Hematopoietic multipotent progenitor cell treated with erythropoietin and hydrocortisone succinate and interleukin-3 and kit ligand, for 8 days (in vitro differentiated cells): ENCODE measurements at regions not wholly inside any gene's neighbourhood (a gene's known extent, or its start where the extent isn't known, plus 50 kb on each side); places are given as distances from the start of the nearest gene placed in this dataset.

Experiments used
- DNase-seq: peaks from one replicate; pipeline ENCODE4 v3.0.0-alpha.2; 2015

DNA sequence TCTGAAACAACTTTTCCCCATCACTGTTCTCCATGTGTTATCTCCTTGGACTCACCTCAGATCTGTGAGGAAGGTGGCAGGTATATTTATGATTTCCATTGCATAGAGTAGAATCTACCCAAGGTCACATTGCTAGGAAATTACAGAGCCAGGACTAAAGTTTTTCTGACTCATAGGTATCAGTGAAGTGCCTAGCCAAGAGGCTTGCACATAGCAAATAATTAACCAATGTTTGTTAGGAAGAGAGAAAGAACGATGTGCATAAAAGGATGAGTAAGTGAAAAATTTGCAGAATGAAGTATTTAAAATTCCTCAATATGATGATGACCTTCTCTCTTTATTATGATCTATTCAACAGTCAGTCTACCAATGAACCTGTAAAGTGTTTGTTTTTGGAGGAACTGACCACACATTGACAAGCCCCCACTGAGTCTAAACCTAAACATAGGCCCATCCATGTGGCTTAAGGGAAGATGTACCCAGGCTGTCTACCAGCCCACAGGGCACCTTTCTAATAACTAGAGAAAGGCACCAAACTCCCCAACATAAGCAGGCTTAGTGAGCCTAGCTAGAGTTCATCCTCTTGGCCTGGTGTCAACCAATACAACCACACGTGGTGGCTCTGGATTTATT lies 252.9 kb upstream of the ZMIZ1 start:
- DNase-seq: no peak

DNA sequence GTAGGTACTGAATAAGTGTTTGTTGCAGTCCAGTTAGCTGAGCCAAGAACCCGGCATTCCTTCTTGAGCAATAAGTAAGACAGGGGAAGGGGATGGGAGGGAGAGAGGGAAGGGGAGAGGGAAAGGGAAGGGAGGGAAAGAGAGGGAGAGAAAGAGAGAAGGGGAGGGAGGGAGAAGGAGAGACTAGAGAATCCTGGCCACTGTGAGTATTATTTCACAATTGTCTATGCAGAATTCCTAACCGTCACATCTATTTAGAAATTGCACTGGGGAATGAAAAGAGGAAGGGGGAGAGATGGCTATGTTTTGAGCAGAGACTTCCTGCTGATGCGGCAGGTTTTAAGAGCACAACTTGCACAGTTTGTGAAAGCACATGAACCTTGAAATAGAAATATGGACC lies 251.4 kb upstream of the ZMIZ1 start:
- DNase-seq: no peak

DNA sequence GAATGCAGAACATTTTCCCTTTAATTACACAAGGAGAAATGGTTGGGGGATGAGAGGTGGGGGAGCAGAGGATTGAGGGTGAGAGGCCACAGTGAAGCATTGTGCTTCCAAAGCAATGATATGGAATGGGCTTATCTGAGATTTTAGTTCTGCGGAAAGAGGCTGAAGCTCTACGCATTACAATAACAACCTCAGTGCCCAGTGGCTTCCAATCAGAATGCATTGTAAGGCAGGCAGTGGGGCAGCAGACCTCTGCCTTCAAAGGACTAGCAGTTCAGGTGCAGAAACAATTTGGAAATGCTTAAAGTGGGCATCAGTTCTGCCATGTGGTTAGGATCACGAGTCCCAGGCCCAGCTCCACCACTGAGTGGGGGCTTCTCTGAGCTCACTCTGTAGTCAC lies 251.0 kb upstream of the ZMIZ1 start:
- DNase-seq: no peak

DNA sequence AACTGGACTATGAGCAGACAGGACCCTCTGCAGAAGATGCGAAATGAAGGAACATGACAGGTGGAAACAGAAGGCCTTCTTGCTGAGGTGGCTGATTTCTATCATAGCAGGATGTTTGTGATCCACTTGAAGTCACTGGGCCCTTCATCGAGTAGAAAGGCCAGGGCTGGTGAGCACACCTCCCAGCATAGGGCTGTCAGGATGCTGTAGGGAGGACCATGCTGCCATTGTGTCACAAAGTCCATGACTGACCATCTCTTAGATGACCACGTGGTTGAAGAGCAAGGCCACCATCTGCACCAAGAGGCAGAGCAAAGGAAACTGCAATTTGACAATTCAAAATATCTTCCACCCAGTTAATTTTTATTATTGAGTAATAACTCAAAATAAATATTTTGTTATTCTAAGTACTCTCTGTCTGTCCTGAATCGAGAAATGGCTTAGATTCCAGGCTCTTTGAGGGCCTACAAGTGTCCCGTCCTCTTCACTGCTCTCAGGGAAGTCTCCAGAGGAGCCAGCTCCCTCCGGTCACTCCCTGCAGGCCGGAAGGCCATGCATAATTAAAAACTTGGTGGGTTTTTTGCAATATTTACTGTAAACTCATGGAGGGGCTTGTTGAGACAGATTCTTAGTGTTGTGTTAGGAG lies 249.3 kb upstream of the ZMIZ1 start:
- DNase-seq: no peak

DNA sequence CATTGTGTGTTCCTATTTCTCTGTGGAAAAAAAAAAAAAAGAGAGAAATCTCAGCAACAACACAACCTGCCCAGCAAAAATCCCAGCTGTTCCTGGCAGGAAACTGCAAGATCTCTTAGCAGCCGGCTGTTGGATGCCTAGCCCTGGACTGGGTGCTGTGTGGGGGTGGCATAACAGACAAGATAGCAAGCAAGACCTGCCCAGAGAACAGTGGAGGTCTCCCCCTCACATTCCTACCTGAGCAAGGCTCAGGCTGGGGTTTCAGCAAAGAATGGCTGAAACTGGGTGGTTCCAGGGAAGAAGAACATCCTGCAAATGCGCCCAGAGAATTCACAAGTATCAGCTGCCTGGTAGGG lies 248.8 kb upstream of the ZMIZ1 start:
- DNase-seq: no peak

DNA sequence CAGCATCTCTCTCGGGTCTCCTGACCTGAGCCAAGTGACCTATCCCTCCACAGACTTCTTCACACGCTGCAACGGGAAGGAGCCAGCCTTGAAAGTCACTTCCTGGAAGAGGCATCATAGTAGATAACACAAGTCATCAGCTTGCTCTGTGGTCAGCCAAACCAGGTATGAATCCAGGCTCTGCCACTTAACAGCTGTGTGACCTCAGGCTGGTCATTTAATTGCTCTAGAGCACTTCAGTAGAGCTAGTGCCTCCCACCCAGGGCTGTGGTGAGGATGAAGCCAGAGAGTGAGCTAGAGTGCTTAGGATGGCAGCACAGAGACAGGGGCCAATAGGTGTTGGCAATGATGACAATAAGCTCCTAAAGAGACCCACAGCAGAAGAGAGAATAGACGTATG lies 247.7 kb upstream of the ZMIZ1 start:
- no peak for DNase-seq

DNA sequence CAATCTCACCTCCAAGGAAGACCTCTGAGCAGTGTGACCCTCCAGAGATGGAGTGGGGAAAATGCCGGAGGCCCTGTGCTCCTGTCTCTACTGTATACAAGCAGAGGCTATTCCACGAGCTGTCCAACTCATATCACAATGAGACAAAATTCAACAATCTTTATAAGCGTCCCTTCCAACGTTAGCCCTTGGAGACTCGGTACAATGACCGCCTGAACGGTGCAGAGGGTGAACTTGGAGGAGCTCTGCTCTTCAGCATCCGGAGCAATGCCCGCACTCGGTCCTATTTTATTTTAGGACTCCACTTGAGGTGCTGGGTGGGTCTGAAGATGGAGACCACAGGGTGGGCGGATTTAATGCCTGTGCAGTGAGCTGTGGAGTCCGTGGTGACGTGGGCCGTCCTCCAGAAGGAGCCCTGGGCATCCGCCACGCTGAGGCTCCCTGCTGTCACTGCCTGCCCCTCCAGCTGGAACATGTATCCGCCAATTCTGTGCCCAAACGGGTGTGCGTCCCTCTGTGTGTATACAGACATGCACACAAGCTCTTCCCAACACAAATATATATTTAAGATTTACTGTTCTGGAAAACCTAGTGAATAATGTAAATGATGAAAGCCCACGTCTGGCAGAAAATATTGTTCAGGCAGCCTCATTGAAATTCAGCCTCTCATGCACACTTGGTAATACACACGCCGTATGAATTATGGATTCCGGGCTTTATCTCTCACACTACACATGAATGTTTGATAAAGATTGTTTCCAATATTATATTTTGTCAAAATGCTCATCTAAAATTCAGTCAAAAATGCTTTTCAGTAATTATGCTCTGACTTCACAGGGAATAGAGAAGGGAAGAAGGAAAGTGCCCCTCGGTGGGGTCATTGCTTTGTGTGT lies 239.9 kb upstream of the ZMIZ1 start:
- no peak for DNase-seq

DNA sequence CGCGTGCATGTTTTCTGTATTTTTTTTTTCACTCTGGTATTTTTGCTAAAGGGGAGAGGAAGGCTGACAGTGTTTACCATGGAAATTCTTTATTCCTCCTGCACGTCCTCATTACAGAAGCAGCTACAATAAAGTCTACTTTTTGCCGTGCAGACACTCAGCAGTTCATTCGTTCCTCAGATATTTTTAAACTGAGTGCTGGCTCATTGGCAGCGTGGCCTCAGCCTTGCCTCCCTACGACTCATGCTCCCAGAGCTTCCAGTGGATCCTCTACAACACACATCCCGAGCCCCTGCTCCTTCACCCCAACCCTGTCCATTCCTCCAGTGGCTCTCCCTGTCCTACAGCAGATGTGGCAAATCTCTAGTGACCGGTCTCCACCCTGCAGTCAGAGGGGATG lies 239.2 kb upstream of the ZMIZ1 start:
- DNase-seq: no peak

DNA sequence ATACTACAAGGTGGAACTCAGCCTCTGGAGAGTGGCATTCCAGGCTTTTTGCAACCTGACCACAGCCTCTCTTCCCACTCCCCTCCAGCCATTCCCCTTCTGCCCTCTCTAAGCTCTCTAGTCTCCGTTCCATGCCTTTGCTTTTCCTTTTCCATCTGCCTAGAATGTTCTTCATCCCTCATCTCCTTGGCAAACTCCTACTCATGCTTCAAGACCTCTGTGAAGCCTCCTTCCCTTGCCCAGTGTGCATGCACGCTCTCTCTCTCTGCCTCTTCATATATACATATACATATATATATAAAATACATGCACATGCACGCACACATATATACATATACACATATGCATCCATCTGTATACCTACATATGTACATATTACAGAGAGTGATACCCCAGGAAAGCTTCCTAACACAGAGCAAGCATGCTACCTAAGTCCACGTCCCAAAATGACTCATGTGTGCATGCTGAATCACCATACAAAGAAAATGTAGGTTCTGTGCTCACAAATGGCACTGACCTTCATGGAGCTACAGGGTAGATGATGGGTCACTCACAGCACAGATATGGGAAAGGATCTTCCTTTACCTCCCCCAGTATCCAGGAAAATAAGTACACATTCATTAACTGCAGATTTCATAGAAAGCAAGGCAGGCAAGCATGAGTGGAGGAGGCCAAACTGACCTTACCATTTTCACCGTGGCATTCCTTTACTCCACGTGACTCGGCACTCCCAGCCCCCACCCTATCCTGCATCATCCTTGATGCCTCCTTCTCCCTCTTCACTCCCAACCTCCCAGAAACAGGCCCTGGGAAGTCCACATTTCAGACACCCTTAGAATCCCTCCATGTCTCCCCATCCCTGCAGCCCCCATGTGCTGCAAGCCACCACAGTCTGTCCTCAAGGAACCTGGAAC lies 238.4 kb upstream of the ZMIZ1 start:
- no peak for DNase-seq

DNA sequence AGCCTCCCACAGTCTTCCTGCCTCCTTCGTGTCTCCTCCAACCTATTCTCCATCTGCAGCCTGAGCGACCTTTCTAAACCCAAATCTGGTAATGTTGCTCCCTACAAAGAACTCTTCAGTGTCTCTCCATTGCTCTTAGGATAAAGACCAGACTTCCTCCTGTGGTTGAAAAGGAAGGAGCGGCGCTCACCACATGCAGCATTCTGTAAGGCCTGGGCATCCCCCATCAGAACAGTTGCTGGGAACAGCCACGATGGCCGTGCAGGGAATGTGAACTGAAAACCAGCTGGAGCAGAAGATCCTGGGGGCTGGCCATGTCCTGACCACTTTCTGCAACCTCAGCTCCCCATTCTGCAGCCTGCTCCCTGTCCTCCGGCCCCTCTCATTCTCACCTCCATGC lies 237.8 kb upstream of the ZMIZ1 start:
- no peak for DNase-seq

DNA sequence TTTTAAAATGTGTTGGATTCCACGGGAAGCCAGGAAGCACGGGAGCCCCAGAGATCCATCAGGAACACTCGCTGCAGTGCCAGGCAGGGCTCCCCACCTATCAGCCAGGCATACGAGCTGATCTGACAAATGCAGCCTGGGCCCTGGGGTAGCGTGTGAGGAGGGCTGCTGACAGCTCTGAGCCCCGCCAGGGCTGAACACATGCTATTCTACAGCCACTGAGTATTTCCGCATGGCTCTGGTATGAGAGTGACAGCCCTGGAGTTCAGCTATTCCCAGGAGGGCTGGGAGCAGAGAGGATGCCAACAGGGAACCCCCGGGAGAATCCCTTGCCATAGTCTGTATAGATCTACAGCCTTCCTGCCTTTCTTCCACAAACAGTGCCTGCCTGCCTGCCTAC lies 237.3 kb upstream of the ZMIZ1 start:
- no peak for DNase-seq

DNA sequence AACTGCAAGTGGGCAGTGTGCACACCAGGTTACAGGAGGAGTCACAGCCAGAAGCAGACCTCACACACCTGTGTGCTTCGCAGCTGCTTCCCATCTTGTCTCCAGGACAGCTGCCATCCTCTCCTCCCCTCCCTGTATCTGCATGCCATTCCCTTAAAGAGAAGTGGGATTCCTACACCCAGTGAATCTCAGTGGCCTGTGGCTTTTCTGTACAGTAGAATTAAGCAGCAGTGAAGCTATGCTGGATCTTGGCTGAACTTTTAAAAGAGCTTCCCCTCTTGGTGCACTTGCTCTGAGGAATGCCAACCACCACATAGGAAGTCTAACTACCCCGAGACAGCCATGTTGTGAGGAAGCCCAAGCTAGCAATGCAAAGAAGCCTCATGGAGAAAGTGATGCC lies 236.5 kb upstream of the ZMIZ1 start:
- no peak for DNase-seq

DNA sequence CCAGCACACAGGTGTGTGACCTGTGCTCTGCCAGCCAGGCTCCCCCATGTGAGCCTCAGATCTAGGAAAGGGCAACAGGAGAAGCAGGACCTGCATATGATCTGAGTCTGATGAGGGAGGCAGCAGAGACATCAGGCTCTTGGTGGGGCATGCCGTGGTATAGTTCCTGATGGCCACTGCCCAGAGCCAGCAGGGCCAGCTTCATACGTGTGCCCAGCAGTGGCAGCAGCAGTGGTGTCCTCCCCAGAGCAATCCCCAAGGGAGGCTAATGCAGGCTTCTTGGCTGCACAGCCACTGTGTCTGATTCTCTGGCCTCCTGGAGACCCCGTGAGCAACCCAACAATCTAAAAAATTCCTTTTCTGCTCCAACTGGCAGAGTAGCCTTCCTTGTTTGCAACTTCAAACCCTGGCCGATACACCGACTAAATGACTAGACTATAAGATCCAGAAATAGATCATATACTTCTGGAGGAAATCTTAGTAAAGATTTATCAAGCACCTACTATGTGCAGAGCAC lies 230.6 kb upstream of the ZMIZ1 start:
- no peak for DNase-seq

DNA sequence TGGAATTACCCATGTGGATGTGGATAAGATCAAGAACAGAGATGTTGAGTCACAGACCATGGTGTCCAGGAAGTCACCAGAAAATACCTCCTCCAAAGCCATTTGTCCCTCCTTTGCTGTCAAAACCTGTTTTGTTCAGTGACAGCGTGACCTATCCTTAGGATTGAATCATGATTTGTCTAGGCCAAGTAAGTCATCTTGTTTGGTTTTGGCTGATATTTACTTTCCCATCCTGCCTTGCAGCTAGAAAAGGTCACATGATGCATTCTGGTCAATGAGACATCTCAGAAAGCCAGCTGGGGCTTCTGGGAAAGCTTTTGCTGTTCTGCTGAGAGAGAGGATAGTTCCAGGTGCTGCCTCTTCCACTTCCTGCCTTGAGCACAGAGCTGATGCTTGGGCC lies 225.3 kb upstream of the ZMIZ1 start:
- DNase-seq: no peak

DNA sequence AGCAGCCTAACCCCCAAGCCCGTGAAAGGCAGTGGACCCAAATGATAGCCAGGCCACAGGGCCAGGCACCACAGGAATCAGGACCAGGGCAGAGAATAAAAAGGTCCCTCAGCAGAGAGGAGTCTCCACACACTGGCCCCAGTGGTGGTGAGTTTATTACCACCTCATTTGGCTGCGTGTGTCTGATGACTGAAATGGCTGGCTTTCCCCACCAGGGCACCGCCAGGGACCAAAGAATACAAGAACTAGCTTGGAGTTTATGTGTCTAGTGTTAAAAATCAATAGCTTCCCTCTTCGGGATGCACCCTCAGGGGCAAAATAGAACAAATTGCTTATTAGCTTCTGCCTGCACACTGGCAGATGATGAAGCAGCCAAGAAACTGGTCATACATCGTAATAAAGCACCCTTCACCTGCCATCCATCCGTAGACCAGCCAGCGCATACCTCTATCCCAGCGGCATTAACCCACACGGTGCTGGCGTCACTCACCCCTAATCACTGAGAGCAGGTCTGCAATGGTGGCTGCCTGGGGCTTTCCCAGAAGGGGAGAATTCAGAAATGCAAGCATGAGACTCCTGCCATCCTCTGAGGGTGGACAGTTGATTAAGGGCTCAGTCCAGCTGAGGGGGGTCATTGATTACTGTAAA lies 223.7 kb upstream of the ZMIZ1 start:
- no peak for DNase-seq

DNA sequence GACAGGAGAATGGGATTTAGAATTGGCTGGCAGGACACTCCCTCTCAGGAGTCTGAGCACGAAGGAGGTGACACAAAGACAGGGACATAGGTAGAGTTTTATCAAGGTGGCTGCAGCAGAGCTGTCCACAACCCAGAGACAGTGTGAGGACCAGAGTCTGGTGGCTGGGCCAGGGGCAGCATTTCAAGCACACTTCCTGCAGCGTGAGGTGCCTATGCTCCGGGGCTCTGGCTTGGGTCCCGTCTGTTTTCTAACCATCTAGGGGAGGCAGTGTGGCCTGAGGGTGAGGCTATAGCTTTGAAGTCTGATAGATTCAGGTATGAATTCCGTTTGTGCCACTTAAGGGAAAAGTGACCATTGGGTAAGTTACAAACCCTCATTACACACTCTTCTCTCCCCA lies 222.7 kb upstream of the ZMIZ1 start:
- no peak for DNase-seq

DNA sequence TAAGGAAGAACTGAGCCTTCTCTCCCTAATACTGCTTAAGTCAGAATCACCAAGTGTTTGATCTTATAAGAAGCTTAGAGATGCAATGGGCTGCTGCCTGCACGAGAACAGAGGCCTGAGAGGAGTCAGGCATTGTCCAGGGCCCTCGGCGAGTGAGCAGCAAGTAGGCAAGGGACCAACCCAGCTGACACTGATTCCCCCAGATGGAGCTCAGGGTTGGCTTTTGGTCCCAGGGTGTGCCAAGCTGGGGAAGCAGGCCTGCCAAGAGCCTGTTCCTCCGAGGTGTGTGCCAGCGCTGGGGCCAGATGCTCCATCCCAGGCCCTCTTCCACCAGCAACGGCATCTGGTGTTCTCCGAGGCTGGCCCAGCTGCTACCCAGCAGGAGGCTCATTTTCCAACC lies 222.0 kb upstream of the ZMIZ1 start:
- no peak for DNase-seq

DNA sequence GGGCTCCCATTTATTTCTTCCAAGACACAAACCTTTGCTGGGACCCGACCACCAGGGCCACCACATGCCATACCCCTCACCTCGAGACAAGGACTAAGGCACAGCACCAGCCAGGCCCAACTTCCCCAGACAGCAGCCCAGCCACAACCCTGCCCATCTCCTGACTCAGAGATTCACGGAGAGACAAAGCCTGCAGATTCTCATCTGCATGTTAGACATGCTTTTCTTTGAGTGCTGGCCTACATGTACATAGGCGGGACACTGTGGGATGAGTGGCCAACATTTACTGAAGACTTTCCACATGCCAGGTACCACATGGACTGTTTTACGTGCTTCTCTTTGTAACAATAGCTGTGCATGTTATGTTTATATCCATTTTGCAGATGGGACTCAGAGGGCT lies 221.3 kb upstream of the ZMIZ1 start:
- DNase-seq: no peak

DNA sequence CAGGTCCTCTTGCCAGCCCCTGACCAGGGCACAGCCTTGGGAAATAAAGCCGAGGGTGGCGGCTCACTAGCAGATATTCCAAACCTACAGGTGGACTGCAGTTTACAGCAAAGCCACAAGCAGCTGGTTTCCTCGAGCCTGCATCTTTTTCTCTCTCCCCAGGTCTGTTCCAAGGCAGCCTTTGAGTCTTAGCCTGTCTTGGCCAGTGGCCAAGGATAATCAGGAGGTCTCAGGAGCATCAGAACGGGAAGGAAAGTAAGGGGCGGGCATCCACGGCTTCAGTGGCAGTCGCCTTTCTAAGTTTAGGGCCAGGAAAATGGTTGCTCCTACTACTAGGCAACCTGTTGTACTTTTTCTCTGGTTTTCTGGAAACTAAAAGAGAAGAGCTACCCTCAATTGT lies 219.7 kb upstream of the ZMIZ1 start:
- no peak for DNase-seq

DNA sequence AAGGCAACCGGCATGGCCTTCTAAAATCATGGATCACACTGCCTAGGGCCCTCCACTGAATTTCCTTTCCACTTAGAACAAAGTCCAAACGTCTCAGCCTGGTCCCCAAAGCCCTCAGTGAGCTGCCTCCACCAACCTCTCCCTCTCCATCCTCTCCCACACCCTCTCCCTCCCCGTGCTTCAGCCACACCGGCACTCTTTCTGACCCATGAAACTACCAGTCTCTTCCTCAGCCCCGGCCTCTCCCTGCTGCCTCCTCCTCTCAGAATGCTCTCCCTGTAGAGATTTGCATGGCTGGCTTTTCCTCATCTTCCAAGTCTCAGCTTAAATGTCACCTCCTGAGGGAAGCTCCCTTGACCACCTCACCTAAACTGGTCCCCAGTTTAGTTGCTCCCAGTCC lies 219.0 kb upstream of the ZMIZ1 start:
- no peak for DNase-seq

DNA sequence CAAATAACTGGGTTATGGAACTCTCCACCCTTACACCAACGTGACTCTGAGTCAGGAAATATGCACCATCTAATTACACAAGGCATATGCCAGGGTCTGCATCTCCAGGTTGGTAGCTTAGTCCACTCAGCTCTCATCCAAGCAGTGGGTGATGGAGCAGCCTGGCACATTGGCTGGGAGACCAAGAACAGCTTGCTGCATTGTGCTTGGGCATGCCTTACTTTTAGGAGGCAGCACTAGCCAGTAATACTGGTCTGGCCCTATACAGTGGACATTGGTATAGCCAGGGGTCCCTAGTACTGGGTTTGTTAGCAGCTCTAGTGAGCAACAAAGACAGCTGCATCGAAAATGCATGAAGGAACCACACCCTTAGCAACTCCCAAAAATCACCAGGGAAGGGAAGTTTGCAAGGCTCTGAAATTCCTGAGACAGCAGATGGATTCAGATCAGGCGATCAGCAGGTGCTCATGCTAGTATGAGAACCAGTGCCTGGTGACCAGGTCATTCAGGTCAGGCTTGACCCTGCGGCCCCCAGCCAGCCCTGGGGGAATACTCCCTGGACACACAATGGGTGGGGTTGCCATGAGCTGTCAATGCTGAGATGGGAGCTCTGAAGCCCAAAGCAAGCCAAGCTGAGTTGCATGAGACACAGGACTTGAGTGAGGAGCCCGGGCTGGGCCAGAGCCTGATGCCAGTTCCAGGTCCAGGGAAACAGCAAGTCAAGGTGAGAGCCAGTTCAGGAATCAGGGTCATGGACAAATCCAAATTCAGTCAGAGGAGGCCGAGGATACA lies 217.9 kb upstream of the ZMIZ1 start:
- DNase-seq: no peak

DNA sequence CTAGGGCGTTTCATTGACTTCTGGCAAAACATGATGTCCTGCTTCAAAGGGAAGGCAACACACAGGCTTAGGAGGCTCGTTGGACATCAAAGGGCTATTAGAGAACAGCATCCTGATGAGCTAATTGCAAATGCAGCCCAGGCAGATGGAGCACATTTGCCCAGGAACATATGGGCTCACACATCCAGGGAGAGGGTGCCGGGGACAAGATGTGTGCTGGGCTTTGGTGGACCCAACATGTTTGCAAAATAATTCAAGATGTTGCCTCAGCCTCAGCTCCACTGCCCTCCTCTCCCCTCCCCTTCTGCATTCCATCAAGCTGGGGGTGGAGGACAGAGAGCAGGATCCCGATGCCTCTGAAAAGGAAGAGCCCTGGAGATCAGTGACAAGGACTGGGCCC lies 217.1 kb upstream of the ZMIZ1 start:
- DNase-seq: no peak
